ENCODE measurements at regions not wholly inside any gene's neighbourhood (a gene's known extent, or its start where the extent isn't known, plus 50 kb on each side); places are given as distances from the start of the nearest gene placed in this dataset.
A peak's percentile ranks its signal among the peaks of the same experiment; 100 is the strongest.

GRCh38 chr5:165094782-165095181, 1589.4 kb downstream of the MAT2B start:
- no peak for DNase-seq (ENCODE audit: low read depth)

- DNase-seq (ENCODE audit: low read depth), result no peak
Measured at GRCh38 chr5:165101709-165102108, 1596.3 kb downstream of the MAT2B start.

GRCh38 chr5:165104611-165105010, 1599.2 kb downstream of the MAT2B start:
- no peak for DNase-seq (ENCODE audit: low read depth)

GRCh38 chr5:165108809-165109208, 1603.4 kb downstream of the MAT2B start:
- no peak for DNase-seq (ENCODE audit: low read depth)

- no peak for DNase-seq (ENCODE audit: low read depth)
Measured at GRCh38 chr5:165119175-165119574, 1613.8 kb downstream of the MAT2B start.

GRCh38 chr5:165126598-165126997, 1621.2 kb downstream of the MAT2B start:
- no peak for DNase-seq (ENCODE audit: low read depth)

GRCh38 chr5:165127941-165128340, 1622.5 kb downstream of the MAT2B start:
- DNase-seq (ENCODE audit: low read depth), result peak; percentile 5

GRCh38 chr5:165130656-165131055, 1625.2 kb downstream of the MAT2B start:
- peak; percentile 71 for DNase-seq (ENCODE audit: low read depth)

- DNase-seq (ENCODE audit: low read depth), result no peak
Measured at GRCh38 chr5:165134155-165134554, 1628.7 kb downstream of the MAT2B start.

- DNase-seq (ENCODE audit: low read depth), result no peak
Measured at GRCh38 chr5:165135565-165135964, 1630.1 kb downstream of the MAT2B start.

- DNase-seq (ENCODE audit: low read depth), result no peak
Measured at GRCh38 chr5:165137701-165138100, 1632.3 kb downstream of the MAT2B start.

- no peak for DNase-seq (ENCODE audit: low read depth)
Measured at GRCh38 chr5:165138236-165138635, 1632.8 kb downstream of the MAT2B start.

- DNase-seq (ENCODE audit: low read depth), result no peak
Measured at GRCh38 chr5:165139262-165139661, 1633.8 kb downstream of the MAT2B start.

GRCh38 chr5:165139721-165140120, 1634.3 kb downstream of the MAT2B start:
- no peak for DNase-seq (ENCODE audit: low read depth)

GRCh38 chr5:165143741-165144140, 1638.3 kb downstream of the MAT2B start:
- DNase-seq (ENCODE audit: low read depth), result peak; percentile 10

GRCh38 chr5:165149431-165149830, 1644.0 kb downstream of the MAT2B start:
- no peak for DNase-seq (ENCODE audit: low read depth)

- no peak for DNase-seq (ENCODE audit: low read depth)
Measured at GRCh38 chr5:165152058-165152457, 1646.6 kb downstream of the MAT2B start.

- DNase-seq (ENCODE audit: low read depth), result no peak
Measured at GRCh38 chr5:165157219-165157618, 1651.8 kb downstream of the MAT2B start.

- DNase-seq (ENCODE audit: low read depth), result no peak
Measured at GRCh38 chr5:165161204-165161603, 1655.8 kb downstream of the MAT2B start.

- no peak for DNase-seq (ENCODE audit: low read depth)
Measured at GRCh38 chr5:165163861-165164260, 1658.4 kb downstream of the MAT2B start.

- no peak for DNase-seq (ENCODE audit: low read depth)
Measured at GRCh38 chr5:165173651-165174050, 1668.2 kb downstream of the MAT2B start.

- no peak for DNase-seq (ENCODE audit: low read depth)
Measured at GRCh38 chr5:165175041-165175440, 1669.6 kb downstream of the MAT2B start.

- DNase-seq (ENCODE audit: low read depth), result no peak
Measured at GRCh38 chr5:165184183-165184582, 1678.8 kb downstream of the MAT2B start.

GRCh38 chr5:165185716-165186115, 1680.3 kb downstream of the MAT2B start:
- no peak for DNase-seq (ENCODE audit: low read depth)

- no peak for DNase-seq (ENCODE audit: low read depth)
Measured at GRCh38 chr5:165187815-165188214, 1682.4 kb downstream of the MAT2B start.
